HL-60 (cell line): ENCODE measurements at regions not wholly inside any gene's neighbourhood (a gene's known extent, or its start where the extent isn't known, plus 50 kb on each side); places are given as distances from the start of the nearest gene placed in this dataset.

ENCODE experiments used
- DNase-seq, 2 experiments: peaks; one replicate each; pipeline ENCODE4 v3.0.0-alpha.2; 2010 to 2020; ENCODE audit warnings: low read depth in 1 of 2, low spot score in 1 of 2
- H3K27ac ChIP-seq: fragments of 250-450 bp; sonication (Bioruptor Pico); replicated peaks from 2 replicates; pipeline ENCODE4 v1.5.1; 2020; ENCODE audit warnings: mild to moderate bottlenecking, moderate library complexity
- H3K27me3 ChIP-seq: fragments of 250-450 bp; sonication (Bioruptor Pico); 2 replicates; pipeline ENCODE4 v1.5.1; 2021; ENCODE audit warnings: mild to moderate bottlenecking, moderate library complexity; ENCODE audit not compliant: insufficient read depth, poor library complexity, severe bottlenecking
- H3K4me3 ChIP-seq: replicated peaks from 2 replicates; pipeline ENCODE4 v1.5.1; 2011; ENCODE audit warnings: mild to moderate bottlenecking, control low read depth, low read length; ENCODE audit not compliant: insufficient read depth
- CTCF ChIP-seq: IDR thresholded peaks from one replicate; pipeline ENCODE4 v1.5.1; 2011; ENCODE audit warnings: low read length, control low read depth, inconsistent platforms; ENCODE audit not compliant: insufficient read depth
- GABPA ChIP-seq: IDR thresholded peaks from 2 replicates; pipeline ENCODE4 v1.6.1; 2012; ENCODE audit warnings: low read depth
- POLR2AphosphoS5 ChIP-seq: IDR thresholded peaks from 2 replicates; pipeline ENCODE4 v1.6.1; 2012; ENCODE audit warnings: low read depth
- SPI1 ChIP-seq: IDR thresholded peaks from 2 replicates; pipeline ENCODE4 v1.6.1; 2012; ENCODE audit warnings: low read depth, mild to moderate bottlenecking, borderline replicate concordance
- TF ChIP-seq, protein P1 (sequence below): IDR thresholded peaks from 2 replicates; pipeline ENCODE4 v1.6.1; 2012; ENCODE audit warnings: low read depth; ENCODE audit not compliant: insufficient replicate concordance

- Histone ChIP-seq H3K4me3 (no peak overlapping the region), H3K27me3 (no peaks in the 10 kb centered on the region), H3K27ac (no peak overlapping the region)
- TF ChIP-seq POLR2AphosphoS5 (no peak), GABPA (no peak), SPI1 (no peak), CTCF (no peak)
- TF ChIP-seq, protein P1, sequence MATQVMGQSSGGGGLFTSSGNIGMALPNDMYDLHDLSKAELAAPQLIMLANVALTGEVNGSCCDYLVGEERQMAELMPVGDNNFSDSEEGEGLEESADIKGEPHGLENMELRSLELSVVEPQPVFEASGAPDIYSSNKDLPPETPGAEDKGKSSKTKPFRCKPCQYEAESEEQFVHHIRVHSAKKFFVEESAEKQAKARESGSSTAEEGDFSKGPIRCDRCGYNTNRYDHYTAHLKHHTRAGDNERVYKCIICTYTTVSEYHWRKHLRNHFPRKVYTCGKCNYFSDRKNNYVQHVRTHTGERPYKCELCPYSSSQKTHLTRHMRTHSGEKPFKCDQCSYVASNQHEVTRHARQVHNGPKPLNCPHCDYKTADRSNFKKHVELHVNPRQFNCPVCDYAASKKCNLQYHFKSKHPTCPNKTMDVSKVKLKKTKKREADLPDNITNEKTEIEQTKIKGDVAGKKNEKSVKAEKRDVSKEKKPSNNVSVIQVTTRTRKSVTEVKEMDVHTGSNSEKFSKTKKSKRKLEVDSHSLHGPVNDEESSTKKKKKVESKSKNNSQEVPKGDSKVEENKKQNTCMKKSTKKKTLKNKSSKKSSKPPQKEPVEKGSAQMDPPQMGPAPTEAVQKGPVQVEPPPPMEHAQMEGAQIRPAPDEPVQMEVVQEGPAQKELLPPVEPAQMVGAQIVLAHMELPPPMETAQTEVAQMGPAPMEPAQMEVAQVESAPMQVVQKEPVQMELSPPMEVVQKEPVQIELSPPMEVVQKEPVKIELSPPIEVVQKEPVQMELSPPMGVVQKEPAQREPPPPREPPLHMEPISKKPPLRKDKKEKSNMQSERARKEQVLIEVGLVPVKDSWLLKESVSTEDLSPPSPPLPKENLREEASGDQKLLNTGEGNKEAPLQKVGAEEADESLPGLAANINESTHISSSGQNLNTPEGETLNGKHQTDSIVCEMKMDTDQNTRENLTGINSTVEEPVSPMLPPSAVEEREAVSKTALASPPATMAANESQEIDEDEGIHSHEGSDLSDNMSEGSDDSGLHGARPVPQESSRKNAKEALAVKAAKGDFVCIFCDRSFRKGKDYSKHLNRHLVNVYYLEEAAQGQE = no peak
- no peak for DNase-seq
These were observed 1779.7 kb upstream of the CELF4 start for GRCh38 chr18:39345321-39345720.

GRCh38 chr18:39344487-39344886 is 1778.9 kb upstream of the CELF4 start:
- TF ChIP-seq SPI1 (no peak), GABPA (no peak), CTCF (no peak), POLR2AphosphoS5 (no peak)
- TF ChIP-seq, protein P1 = no peak
- H3K27me3 ChIP-seq = no peaks in the 10 kb centered on the region
- no peak overlapping the region for H3K27ac ChIP-seq
- DNase-seq = no peak
- no peak overlapping the region for H3K4me3 ChIP-seq

DNA sequence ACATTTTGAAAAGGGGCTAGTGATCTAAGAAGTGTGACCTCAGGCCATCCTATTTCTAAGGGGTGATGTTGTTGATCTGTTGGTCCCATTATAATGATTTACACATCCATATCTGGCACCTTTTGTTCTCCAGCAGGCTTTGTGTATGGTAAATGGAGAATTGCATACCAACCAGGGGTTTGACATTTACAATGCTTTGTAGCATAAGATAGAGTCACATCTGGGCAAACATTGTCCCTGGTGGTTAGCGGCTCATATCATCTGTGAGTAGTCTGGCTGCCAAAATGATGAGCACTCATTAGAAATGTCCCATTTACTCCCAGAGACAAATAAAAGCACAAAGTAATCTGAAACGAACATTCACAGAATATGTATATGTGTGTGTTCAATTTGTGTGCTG is 1775.5 kb upstream of the CELF4 start:
- no peaks in the 10 kb centered on the region for H3K27me3 ChIP-seq
- no peak overlapping the region for H3K27ac ChIP-seq
- no peak for DNase-seq
- no peak overlapping the region for H3K4me3 ChIP-seq
- TF ChIP-seq SPI1 = no peak
- TF ChIP-seq, protein P1 = no peak
- no peak for TF ChIP-seq CTCF
- TF ChIP-seq POLR2AphosphoS5 = no peak
- TF ChIP-seq GABPA = no peak
